BLaER1 (cell line): ENCODE measurements at regions not wholly inside any gene's neighbourhood (a gene's known extent, or its start where the extent isn't known, plus 50 kb on each side); places are given as distances from the start of the nearest gene placed in this dataset.

Experiments used
- H3K27ac ChIP-seq: shearing (Covaris generic); formaldehyde crosslinking; 2 replicates; pipeline ENCODE4 v1.8.1; 2022
- H3K27me3 ChIP-seq: shearing (Covaris generic); formaldehyde crosslinking; 2 replicates; pipeline ENCODE4 v1.8.1; 2022
- H3K36me3 ChIP-seq: shearing (Covaris generic); formaldehyde crosslinking; 2 replicates; pipeline ENCODE4 v1.8.1; 2022
- H3K4me1 ChIP-seq: shearing (Covaris generic); formaldehyde crosslinking; 2 replicates; pipeline ENCODE4 v1.8.1; 2022
- H3K4me2 ChIP-seq: shearing (Covaris generic); formaldehyde crosslinking; 2 replicates; pipeline ENCODE4 v1.8.1; 2022
- H3K4me3 ChIP-seq: shearing (Covaris generic); formaldehyde crosslinking; 2 replicates; pipeline ENCODE4 v1.8.1; 2022
- H3K9ac ChIP-seq: shearing (Covaris generic); formaldehyde crosslinking; 2 replicates; pipeline ENCODE4 v1.8.1; 2022
- H3K9me3 ChIP-seq: shearing (Covaris generic); formaldehyde crosslinking; 2 replicates; pipeline ENCODE4 v1.8.1; 2022
- H4K20me1 ChIP-seq: shearing (Covaris generic); formaldehyde crosslinking; 2 replicates; pipeline ENCODE4 v1.8.1; 2022
- Cebpa-rat ChIP-seq: shearing (Covaris generic); IDR thresholded peaks from 2 replicates; pipeline ENCODE4 v1.8.1; 2022

- Histone ChIP-seq H3K27ac (no peak overlapping the region), H3K36me3 (no peaks in the 10 kb centered on the region), H4K20me1 (no peaks in the 10 kb centered on the region), H3K4me3 (no peak overlapping the region), H3K9me3 (peaks cover 3% of the 10 kb centered on the region), H3K4me2 (no peak overlapping the region), H3K4me1 (0 out of 2 replicates have a peak, but pooled peaks cover 7% of the 10 kb centered on the region), H3K9ac (no peak overlapping the region), H3K27me3 (no peaks in the 10 kb centered on the region)
- TF ChIP-seq Cebpa-rat: no peak
Observed at GRCh38 chr12:111275308-111275707, 93.6 kb downstream of the PHETA1 start.

- H3K4me1 ChIP-seq: 0 out of 2 replicates have a peak, but pooled peaks cover 7% of the 10 kb centered on the region
- no peaks in the 10 kb centered on the region for H3K27me3 ChIP-seq
- H4K20me1 ChIP-seq: no peaks in the 10 kb centered on the region
- no peaks in the 10 kb centered on the region for H3K9me3 ChIP-seq
- no peaks in the 10 kb centered on the region for H3K36me3 ChIP-seq
- no peak for TF ChIP-seq Cebpa-rat
- H3K9ac ChIP-seq: no peak overlapping the region
- no peak overlapping the region for H3K4me2 ChIP-seq
- H3K4me3 ChIP-seq: no peak overlapping the region
- no peak overlapping the region for H3K27ac ChIP-seq
Observed at GRCh38 chr12:111274777-111275176, 94.1 kb downstream of the PHETA1 start.

GRCh38 chr12:111271674-111272418, 97.0 kb downstream of the PHETA1 start:
- no peaks in the 10 kb centered on the region for H4K20me1 ChIP-seq
- H3K27ac ChIP-seq: no peak overlapping the region
- no peak for TF ChIP-seq Cebpa-rat
- no peak overlapping the region for H3K9ac ChIP-seq
- H3K36me3 ChIP-seq: no peaks in the 10 kb centered on the region
- no peak overlapping the region for H3K4me3 ChIP-seq
- H3K27me3 ChIP-seq: no peaks in the 10 kb centered on the region
- no peaks in the 10 kb centered on the region for H3K9me3 ChIP-seq
- H3K4me2 ChIP-seq: no peak overlapping the region
- H3K4me1 ChIP-seq: peaks cover 7% of the 10 kb centered on the region

- Histone ChIP-seq H3K9me3 (no peaks in the 10 kb centered on the region), H3K27ac (no peak overlapping the region), H3K4me2 (no peak overlapping the region)
Observed at GRCh38 chr12:111270774-111271173, 98.1 kb downstream of the PHETA1 start.

GRCh38 chr12:111270239-111270638, 98.7 kb downstream of the PHETA1 start:
- H3K4me2 ChIP-seq: no peak overlapping the region
- no peaks in the 10 kb centered on the region for H3K27me3 ChIP-seq
- H3K27ac ChIP-seq: no peak overlapping the region
- H3K9me3 ChIP-seq: no peaks in the 10 kb centered on the region
- H4K20me1 ChIP-seq: no peaks in the 10 kb centered on the region
- no peak overlapping the region for H3K9ac ChIP-seq
- H3K4me3 ChIP-seq: no peak overlapping the region
- H3K36me3 ChIP-seq: no peaks in the 10 kb centered on the region
- TF ChIP-seq Cebpa-rat: no peak
- peaks cover 13% of the 10 kb centered on the region for H3K4me1 ChIP-seq

More at GRCh38 chr12:111270774-111271173, 98.1 kb downstream of the PHETA1 start:
- Histone ChIP-seq H3K27me3 (no peaks in the 10 kb centered on the region), H4K20me1 (no peaks in the 10 kb centered on the region), H3K4me1 (peaks cover 13% of the 10 kb centered on the region), H3K4me3 (no peak overlapping the region), H3K36me3 (no peaks in the 10 kb centered on the region), H3K9ac (no peak overlapping the region)
- no peak for TF ChIP-seq Cebpa-rat

GRCh38 chr12:111269718-111270117, 99.2 kb downstream of the PHETA1 start:
- no peak for TF ChIP-seq Cebpa-rat
- H3K4me3 ChIP-seq: no peak overlapping the region
- H3K4me2 ChIP-seq: no peak overlapping the region
- no peaks in the 10 kb centered on the region for H3K9me3 ChIP-seq
- no peaks in the 10 kb centered on the region for H3K36me3 ChIP-seq
- no peaks in the 10 kb centered on the region for H3K27me3 ChIP-seq
- H4K20me1 ChIP-seq: no peaks in the 10 kb centered on the region
- no peak overlapping the region for H3K9ac ChIP-seq
- no peak overlapping the region for H3K27ac ChIP-seq
- peaks cover 13% of the 10 kb centered on the region for H3K4me1 ChIP-seq

GRCh38 chr12:111268738-111269572, 99.9 kb downstream of the PHETA1 start:
- Histone ChIP-seq H3K9ac (no peak overlapping the region), H3K27me3 (no peaks in the 10 kb centered on the region), H3K27ac (no peak overlapping the region), H4K20me1 (no peaks in the 10 kb centered on the region), H3K4me3 (no peak overlapping the region), H3K4me2 (no peak overlapping the region), H3K9me3 (no peaks in the 10 kb centered on the region), H3K36me3 (no peaks in the 10 kb centered on the region), H3K4me1 (peaks cover 13% of the 10 kb centered on the region)
- TF ChIP-seq Cebpa-rat: no peak

- TF ChIP-seq Cebpa-rat: no peak
- H4K20me1 ChIP-seq: no peaks in the 10 kb centered on the region
Observed at GRCh38 chr12:111267144-111267543, 101.8 kb downstream of the PHETA1 start.

GRCh38 chr12:111261911-111262676, 106.8 kb downstream of the PHETA1 start:
- TF ChIP-seq Cebpa-rat: no peak
- no peak overlapping the region for H3K4me2 ChIP-seq
- no peaks in the 10 kb centered on the region for H3K27me3 ChIP-seq
- H3K4me3 ChIP-seq: no peak overlapping the region
- no peak overlapping the region for H3K9ac ChIP-seq
- H3K9me3 ChIP-seq: no peaks in the 10 kb centered on the region
- peaks cover 9% of the 10 kb centered on the region for H3K4me1 ChIP-seq
- H3K36me3 ChIP-seq: no peaks in the 10 kb centered on the region
- no peaks in the 10 kb centered on the region for H4K20me1 ChIP-seq
- no peak overlapping the region for H3K27ac ChIP-seq

More at GRCh38 chr12:111267144-111267543, 101.8 kb downstream of the PHETA1 start:
- H3K4me3 ChIP-seq: no peak overlapping the region
- no peak overlapping the region for H3K27ac ChIP-seq
- H3K9ac ChIP-seq: no peak overlapping the region
- H3K9me3 ChIP-seq: no peaks in the 10 kb centered on the region
- H3K36me3 ChIP-seq: no peaks in the 10 kb centered on the region
- no peaks in the 10 kb centered on the region for H3K27me3 ChIP-seq
- H3K4me1 ChIP-seq: peaks cover 13% of the 10 kb centered on the region
- peak overlapping the region; percentile 32 for H3K4me2 ChIP-seq
